ENCODE measurements at regions not wholly inside any gene's neighbourhood (a gene's known extent, or its start where the extent isn't known, plus 50 kb on each side); places are given as distances from the start of the nearest gene placed in this dataset.
"Not testable (repeated sequence)": the region's sequence is repeated elsewhere in the genome, so short reads cannot be mapped to it uniquely, and the experiment has no call there.

DNA sequence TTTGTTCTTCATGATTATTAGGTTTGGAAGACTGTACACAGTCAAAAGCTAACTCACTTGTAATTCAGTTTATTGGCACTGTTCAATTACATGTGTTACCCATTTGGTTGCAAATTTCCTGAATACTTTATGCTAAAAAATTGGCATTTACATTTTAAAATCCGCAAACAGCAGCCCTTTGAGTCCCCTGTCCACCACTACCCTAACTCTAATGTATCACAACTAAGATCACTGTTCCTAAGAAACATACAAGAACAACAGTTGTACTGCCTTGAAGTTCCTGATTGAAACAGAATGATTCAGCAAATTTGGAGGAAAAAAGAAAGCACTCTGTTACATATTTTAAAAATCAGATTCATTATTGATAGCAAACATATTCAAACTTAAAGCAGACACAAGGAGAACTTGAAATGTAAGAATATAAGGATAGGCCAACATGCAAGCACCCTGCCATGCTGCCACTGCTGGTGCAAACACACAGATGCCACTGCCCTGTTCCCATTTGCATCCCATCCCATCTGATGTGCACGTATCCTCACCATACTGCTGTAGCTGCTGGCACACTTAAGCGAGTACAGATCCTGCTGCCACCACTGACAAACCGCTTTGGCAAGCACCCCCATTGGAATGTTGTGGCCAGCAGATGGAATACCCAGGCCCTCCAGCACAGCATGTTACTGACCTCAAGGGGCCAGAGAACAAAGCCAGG is 343.4 kb downstream of the PPP1R2C start:
- no peak for DNase-seq

DNA sequence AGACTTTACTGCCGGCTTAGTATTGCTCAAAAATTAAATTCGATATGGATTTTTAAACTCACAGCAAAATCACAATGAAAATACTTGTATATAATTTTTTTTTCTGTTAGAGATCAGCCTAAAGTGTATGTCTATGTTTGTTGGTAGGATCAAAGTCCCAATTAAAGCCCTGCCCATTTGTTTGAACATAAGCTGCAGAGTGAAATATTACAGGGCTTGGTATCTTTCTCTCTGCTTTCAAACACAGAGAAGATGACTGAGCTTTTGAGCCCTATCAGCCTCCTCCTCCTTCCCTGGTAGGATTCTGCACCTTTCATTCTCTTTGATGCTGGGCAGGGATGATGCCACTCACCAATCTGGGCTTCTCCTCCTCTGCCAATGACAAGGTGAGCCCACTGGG is 345.4 kb downstream of the PPP1R2C start:
- DNase-seq: no peak

DNA sequence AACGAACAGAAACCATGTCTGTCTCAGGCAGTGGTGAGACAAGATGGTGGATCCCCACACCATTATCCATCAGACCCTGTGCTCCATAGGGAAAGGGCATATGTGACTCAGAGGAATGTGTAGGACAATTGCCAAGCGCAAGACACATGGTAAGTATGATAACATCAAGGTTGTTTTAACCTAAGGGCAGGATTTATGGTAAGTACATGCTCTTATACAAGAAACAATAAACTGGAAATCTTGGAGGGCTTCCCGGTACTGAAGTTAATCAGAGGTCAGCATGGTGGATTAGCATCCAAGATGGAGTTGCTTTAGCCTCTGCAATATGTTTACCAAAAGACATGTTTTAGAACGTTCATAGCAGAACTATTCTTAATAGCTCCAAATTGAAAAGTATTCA is 355.0 kb downstream of the PPP1R2C start:
- no peak for DNase-seq

DNA sequence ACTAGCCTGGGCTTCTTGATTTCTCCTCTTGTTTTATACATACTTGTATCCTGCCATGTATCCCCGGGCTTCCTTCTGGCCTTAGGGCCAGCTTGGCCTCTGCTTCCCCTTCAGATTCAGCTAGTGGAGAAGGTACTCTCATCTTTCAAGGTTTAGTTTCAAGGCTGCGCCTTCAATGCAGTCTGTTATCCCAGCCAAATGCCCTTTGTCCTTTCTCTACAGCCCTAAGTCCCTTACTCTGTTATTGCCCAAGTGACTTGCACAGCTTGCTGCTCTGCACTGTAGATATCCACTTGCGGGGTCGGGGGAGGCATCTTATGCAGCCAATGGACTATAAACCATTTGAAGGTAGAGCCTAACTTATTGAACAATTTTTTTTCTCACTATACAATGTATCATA is 357.5 kb downstream of the PPP1R2C start:
- no peak for DNase-seq

DNA sequence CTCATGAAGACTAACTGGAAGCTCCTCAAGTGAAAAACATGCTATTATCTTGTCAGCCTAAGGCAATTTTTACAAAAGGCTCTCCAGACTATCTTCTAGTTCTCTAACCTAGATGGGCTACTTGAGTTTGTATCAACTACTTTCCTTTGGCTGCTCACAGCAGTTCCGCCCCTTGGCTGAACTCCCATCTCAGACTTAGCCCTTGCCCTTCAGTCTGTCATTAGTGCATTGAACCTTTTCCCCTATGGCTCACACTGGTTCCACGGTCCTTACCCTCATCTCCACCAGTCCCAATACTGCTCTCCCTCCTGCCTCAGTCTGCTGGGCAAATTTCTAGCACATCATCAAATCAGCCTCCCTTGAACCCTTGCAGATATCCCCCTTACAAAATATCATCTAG is 362.3 kb downstream of the PPP1R2C start:
- DNase-seq: no peak

DNA sequence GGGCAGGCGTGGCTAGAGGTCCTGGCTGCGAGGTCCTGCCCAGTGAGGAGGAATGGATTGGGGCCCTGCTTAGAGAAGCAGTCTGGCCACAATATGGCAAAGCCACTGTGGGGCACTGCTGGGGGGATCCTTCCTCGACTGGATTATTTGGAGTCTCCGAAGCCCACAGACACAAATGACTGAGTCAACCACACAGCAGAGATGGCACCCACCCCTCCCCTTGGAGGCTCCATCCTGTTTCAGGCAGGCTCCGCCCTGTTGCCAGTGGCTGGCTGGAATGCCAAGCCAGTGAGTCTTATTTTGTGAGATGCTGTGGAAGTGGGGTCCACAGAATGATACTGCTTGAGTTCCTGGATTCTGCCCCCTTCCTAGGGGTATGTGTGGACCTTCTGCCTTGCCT is 363.9 kb downstream of the PPP1R2C start:
- no peak for DNase-seq

DNA sequence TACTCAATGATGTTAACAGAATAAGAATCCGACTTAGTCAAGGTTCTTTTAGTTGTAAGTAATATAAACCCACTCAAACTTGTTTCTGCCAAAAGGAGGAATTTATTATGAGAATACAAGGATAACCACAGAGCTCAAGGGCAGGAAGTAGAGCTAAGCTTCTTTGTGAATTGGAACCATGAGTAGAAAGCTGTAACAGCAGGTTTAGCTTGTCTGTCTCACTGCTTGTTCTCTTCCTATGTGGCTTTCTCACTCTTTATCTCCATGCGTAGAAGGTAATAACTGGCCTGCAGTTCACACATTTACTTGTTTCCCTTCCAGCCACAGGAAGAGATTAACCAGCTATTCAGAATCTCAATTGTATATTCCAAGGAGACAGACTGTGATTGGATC is 378.3 kb downstream of the PPP1R2C start:
- no peak for DNase-seq

DNA sequence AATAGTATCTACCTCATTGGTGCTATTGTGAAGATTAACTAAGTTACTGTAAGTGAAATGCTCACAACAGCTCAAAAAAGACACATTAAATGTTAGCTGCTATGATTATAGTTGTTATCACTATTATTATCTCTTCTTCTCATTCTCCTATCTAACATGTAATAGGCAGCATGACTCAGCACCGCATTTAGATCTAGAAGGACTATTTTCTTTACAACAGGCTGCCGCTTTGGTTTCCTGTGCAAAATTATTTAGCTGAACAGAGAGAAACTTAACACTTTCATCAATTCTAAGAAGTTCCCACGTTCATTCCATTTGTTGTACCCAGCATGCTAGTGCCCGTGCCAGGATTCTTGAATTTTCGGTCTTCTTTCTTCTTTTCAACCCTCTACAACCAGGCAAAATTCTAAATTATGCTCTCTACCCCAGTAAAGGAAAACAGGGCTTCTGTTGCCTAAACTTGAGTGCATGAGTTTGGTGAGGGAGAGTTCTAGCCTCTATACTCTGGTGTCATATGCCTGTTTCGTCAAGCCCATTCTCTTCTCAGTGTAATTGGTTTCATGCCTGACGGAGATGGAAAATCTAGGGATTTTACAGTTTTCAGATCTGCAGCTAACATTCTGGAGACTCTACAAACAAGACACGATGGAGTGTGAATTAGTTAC is 378.9 kb downstream of the PPP1R2C start:
- DNase-seq: no peak

DNA sequence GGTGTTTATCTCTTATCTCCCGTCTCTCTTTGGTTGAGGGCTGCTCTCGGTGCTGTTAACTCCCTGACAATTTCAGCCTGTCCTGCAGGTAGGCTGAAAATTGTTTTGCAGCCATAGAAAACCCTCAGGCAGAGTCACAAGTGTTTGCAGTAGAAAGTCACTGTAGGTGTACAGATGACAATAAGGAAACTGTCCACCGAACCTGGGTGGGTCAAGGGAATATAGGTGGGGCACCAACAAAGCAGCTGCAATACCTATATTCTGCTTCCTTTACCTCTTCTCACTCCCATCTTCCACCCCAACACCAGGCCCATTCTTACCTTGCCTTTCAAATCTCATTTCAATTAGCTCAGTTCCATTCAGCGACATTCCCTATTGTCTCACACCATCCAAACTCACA is 381.8 kb downstream of the PPP1R2C start:
- no peak for DNase-seq

DNA sequence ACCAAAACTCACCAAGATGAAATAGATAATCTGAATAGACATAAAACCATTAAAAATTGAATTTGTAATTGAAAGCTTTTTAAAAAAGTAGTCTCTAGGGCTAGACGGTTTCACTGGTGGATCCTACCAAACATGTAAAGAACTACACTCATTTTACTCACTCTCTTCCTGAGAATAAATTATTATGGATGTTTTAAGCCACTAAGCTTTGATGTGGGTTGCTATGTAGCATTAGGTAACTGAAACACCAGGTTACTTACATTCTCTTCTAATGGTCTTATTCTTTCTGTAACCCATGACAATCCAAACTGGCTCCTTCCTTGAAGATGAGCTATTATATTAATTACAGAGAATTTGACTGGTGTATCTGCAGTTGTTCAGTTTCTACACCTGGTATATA is 385.1 kb downstream of the PPP1R2C start:
- DNase-seq: no peak

DNA sequence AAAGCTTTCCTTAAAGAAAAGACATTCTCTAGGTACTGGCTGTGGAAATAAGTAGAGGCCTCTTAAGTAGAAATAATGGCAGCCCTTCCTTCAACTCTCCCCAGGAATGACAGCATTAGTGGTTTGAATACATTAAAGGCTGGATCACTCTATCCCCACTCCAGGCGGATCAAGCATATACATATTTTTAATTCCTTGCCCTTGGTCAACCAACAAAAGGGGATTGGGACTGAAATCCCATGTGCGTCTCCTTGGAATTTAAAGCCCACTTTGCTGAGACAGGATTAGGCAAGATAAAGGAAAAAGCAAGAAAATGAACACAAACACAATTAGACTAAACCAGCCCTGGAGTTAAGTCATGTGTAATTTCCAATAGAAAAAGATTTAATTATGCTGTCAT is 391.3 kb downstream of the PPP1R2C start:
- no peak for DNase-seq

DNA sequence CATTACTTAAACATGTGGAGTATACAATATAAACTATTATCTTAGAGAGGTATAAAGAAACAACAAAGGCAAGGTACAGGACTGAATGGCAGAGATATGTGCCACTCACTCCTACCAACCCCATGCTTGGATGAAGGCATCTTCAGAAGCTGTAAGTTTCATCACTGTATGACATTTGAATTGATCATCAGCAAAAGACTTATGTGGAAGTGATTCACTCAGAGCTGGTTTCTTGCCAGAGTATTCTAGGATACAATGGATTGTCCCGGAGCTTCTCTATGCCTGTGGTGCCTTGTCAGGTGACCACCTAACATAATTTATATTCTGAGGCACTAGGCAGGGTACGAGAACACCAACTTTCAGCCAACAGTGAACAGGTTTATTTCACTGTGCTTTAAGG is 392.2 kb downstream of the PPP1R2C start:
- no peak for DNase-seq

DNA sequence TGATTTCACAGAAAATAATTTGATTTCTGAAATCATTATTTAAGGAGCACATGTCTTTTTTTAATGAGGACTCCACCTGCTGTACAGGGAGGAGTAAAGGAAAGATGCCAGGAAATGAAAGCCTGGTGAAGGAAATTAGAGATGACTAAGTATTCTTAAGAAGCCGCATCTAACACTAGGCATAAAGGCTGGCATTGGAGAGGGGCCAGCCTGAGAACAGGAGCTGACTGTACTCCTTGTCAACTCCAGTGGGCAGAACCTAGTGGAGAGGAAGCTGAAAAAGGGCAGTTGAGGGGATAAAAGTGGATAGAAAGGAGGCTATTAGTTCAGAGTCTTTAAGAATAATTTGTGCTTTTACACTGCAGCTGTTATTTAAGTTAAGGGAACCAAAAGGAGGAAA is 393.0 kb downstream of the PPP1R2C start:
- no peak for DNase-seq

DNA sequence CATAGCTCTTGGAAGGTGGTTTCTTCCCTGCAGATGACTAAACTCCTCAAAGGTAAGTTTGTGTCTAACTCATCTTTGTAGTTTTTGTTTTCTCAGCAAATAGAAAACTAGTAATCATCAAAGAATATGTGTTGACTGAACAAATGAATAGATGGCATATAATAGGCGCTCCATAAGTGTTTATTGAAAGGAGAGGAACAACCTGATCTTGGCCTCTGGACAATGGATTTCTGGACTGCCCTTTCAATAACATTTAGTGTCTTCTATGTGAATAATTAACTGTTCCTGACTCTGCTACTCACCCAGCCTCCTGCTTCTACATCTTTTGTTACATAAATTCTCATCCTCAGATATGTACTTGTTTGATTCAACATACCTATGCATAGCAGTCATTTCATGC is 399.1 kb downstream of the PPP1R2C start:
- no peak for DNase-seq

DNA sequence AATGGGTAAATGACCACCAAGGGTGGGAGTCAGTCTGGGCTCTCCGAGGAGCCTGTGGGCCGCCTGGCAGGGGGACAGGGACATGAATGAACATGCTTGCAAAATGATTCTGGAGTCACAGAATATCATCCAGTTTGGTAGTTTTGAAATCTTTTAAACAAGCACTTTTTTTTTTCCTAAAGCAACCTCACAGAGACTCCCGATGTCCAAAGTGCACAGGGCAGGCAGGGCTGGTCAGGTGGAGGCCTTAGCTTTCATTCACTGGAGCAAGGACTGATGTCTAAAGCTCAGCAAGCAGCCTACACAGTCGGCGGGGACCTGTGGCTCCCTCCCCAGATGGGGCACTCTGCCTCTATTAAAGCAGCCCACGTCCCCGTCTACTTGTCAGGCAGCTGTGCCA is 402.9 kb downstream of the PPP1R2C start:
- DNase-seq: no peak

DNA sequence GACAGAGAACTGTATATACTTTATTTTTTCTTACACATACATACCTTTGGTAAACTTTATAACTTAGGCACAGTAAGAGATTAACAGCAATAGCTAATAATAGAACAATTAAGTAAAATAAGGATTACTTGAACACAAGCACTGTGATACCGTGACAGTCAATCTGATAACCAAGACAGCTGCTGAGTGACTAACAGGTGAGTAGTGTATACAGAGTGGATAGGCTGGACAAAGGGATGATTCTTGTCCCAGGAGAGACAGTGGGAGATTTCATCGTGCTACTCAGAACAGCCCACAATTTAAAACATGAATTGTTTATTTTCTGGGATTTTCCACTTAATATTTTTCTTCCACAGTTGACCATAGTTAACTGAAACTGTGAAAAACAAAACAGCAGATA is 411.8 kb downstream of the PPP1R2C start:
- DNase-seq: no peak

DNA sequence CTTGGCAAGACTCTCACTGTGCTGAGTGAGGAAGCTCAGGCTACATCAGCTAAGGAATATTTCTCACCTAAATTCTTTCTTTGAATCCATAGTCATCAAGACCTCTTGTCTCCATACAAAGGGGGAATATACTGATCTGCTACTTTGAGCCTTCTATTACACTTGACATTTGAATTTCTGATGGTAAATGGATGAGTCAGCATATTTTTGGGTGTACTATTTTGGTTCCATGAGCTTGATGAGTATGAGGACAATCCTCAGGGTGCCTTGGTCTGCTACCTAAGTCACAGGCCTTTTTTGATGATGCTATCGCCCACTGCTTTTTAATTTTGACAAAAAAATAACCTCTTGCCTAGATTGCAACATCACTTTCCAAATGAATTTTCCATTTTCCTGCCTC is 415.7 kb downstream of the PPP1R2C start:
- no peak for DNase-seq

DNA sequence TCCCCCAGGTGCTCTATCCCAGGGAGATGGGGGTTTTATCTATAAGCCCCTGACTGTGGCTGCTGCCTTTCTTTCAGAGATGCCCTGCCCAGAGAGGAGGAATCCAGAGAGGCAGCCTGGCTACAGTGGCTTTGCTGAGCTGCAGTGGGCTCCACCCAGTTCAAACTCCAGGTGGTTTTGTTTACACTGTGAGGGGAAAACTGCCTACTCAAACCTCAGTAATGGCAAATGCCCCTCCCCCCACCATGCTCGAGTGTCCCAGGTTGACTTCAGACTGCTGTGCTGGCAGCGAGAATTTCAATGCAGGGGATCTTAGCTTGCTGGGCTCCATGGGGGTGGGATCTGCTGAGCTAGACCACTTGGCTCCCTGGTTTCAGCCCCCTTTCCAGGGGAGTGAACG is 419.6 kb upstream of the CASK start:
- DNase-seq: not testable (repeated sequence)
